Activated T-helper 1 cell treated with anti-CD3 and anti-CD28 coated beads, Interleukin-12 subunit alpha, Interleukin-12 subunit beta, Interleukin-2, Interleukin-4 antibody, amounts not matched to agents 30 ng/mL and 10 ng/mL and 1 ng/mL, durations not matched to agents 14 hours and 24 hours and 36 hours (primary cell): ENCODE measurements at regions not wholly inside any gene's neighbourhood (a gene's known extent, or its start where the extent isn't known, plus 50 kb on each side); places are given as distances from the start of the nearest gene placed in this dataset.
"Not testable (repeated sequence)": the region's sequence is repeated elsewhere in the genome, so short reads cannot be mapped to it uniquely, and the experiment has no call there.

Experiments
- DNase-seq: peaks from one replicate; pipeline ENCODE4 v3.0.0; 2021; ENCODE audit warnings: low spot score
- H3K27ac Mint-ChIP-seq: one replicate; pipeline ENCODE4 v1.8.0; 2021; ENCODE audit warnings: mild to moderate bottlenecking, mixed read lengths
- H3K27me3 Mint-ChIP-seq: one replicate; pipeline ENCODE4 v1.8.0; 2022; ENCODE audit warnings: mild to moderate bottlenecking, moderate library complexity, mixed read lengths; ENCODE audit not compliant: insufficient read depth
- H3K36me3 Mint-ChIP-seq: one replicate; pipeline ENCODE4 v1.8.0; 2021; ENCODE audit warnings: low read depth, mixed read lengths
- H3K4me1 Mint-ChIP-seq: one replicate; pipeline ENCODE4 v1.8.0; 2021; ENCODE audit warnings: low read depth, mixed read lengths
- H3K4me3 Mint-ChIP-seq: one replicate; pipeline ENCODE4 v1.8.0; 2021; ENCODE audit warnings: mild to moderate bottlenecking, moderate library complexity, mixed read lengths
- H3K9me3 Mint-ChIP-seq: one replicate; pipeline ENCODE4 v1.8.0; 2021; ENCODE audit warnings: mixed read lengths
- intact Hi-C: fragments of 100-400 bp; cut with micrococcal nuclease; formaldehyde crosslinking; loops from one replicate; pipeline ENCODE4 v1.15.1; 2024

- H3K27ac Mint-ChIP-seq: no peak overlapping the region
- H3K27me3 Mint-ChIP-seq: no peaks in the 10 kb centered on the region
- intact Hi-C loops: loop anchor here (10.0 kb wide), 1 partner anchor 942 kb away; no protein-coding TSS in a partner anchor
- no peak for DNase-seq
- no peak overlapping the region for H3K4me3 Mint-ChIP-seq
- H3K9me3 Mint-ChIP-seq: no peaks in the 10 kb centered on the region
- no peaks in the 10 kb centered on the region for H3K36me3 Mint-ChIP-seq
- H3K4me1 Mint-ChIP-seq: no peaks in the 10 kb centered on the region
Observed at GRCh38 chr2:71923143-71923525, 224.5 kb downstream of the CYP26B1 start.

GRCh38 chr2:71922499-71923142, 225.0 kb downstream of the CYP26B1 start:
- Mint-ChIP-seq H3K27me3 (no peaks in the 10 kb centered on the region), H3K27ac (no peak overlapping the region), H3K9me3 (no peaks in the 10 kb centered on the region), H3K36me3 (no peaks in the 10 kb centered on the region), H3K4me1 (no peaks in the 10 kb centered on the region), H3K4me3 (no peak overlapping the region)
- intact Hi-C loops: loop anchor here (10.0 kb wide), 1 partner anchor 942 kb away; no protein-coding TSS in a partner anchor
- DNase-seq: no peak

- DNase-seq: no peak
- H3K4me1 Mint-ChIP-seq: no peaks in the 10 kb centered on the region
- intact Hi-C loops: loop anchor here (10.0 kb wide), 1 partner anchor 943 kb away; no protein-coding TSS in a partner anchor
Observed at GRCh38 chr2:71922091-71922490, 225.6 kb downstream of the CYP26B1 start.

GRCh38 chr2:71920819-71921218, 226.8 kb downstream of the CYP26B1 start:
- not testable (repeated sequence) for H3K4me3 Mint-ChIP-seq, H3K9me3 Mint-ChIP-seq, H3K27ac Mint-ChIP-seq, H3K27me3 Mint-ChIP-seq, H3K36me3 Mint-ChIP-seq, H3K4me1 Mint-ChIP-seq, DNase-seq
- intact Hi-C loops: loop anchor here (10.0 kb wide), 1 partner anchor 944 kb away; no protein-coding TSS in a partner anchor

More at GRCh38 chr2:71922091-71922490, 225.6 kb downstream of the CYP26B1 start:
- H3K27ac Mint-ChIP-seq: no peak overlapping the region
- no peaks in the 10 kb centered on the region for H3K27me3 Mint-ChIP-seq
- no peaks in the 10 kb centered on the region for H3K36me3 Mint-ChIP-seq
- no peak overlapping the region for H3K4me3 Mint-ChIP-seq
- H3K9me3 Mint-ChIP-seq: no peaks in the 10 kb centered on the region

- H3K4me1 Mint-ChIP-seq: no peaks in the 10 kb centered on the region
- H3K9me3 Mint-ChIP-seq: no peaks in the 10 kb centered on the region
- DNase-seq: no peak
- H3K4me3 Mint-ChIP-seq: no peak overlapping the region
- H3K27me3 Mint-ChIP-seq: no peaks in the 10 kb centered on the region
- intact Hi-C loops: loop anchor here (10.0 kb wide), 1 partner anchor 945 kb away; no protein-coding TSS in a partner anchor
- no peak overlapping the region for H3K27ac Mint-ChIP-seq
- H3K36me3 Mint-ChIP-seq: no peaks in the 10 kb centered on the region
Observed at GRCh38 chr2:71919708-71920107, 228.0 kb downstream of the CYP26B1 start.

- no peak overlapping the region for H3K4me3 Mint-ChIP-seq
- intact Hi-C loops: no loop called here
- no peak for DNase-seq
- no peak overlapping the region for H3K27ac Mint-ChIP-seq
- peaks cover 8% of the 10 kb centered on the region for H3K9me3 Mint-ChIP-seq
- no peaks in the 10 kb centered on the region for H3K4me1 Mint-ChIP-seq
- H3K27me3 Mint-ChIP-seq: peaks cover 1% of the 10 kb centered on the region
- no peaks in the 10 kb centered on the region for H3K36me3 Mint-ChIP-seq
Observed at GRCh38 chr2:71910277-71910676, 237.4 kb downstream of the CYP26B1 start.

- Mint-ChIP-seq H3K4me3 (no peak overlapping the region), H3K27ac (no peak overlapping the region), H3K36me3 (no peaks in the 10 kb centered on the region), H3K27me3 (peaks cover 1% of the 10 kb centered on the region), H3K4me1 (no peaks in the 10 kb centered on the region), H3K9me3 (peaks cover 8% of the 10 kb centered on the region)
- no peak for DNase-seq
- intact Hi-C loops: no loop called here
Observed at GRCh38 chr2:71908798-71909197, 238.9 kb downstream of the CYP26B1 start.

- Mint-ChIP-seq H3K4me3 (no peak overlapping the region), H3K27me3 (peaks cover 1% of the 10 kb centered on the region)
- intact Hi-C loops: no loop called here
Observed at GRCh38 chr2:71907503-71907902, 240.2 kb downstream of the CYP26B1 start.

GRCh38 chr2:71906357-71906973, 241.2 kb downstream of the CYP26B1 start:
- Mint-ChIP-seq H3K36me3 (no peaks in the 10 kb centered on the region), H3K9me3 (peaks cover 8% of the 10 kb centered on the region), H3K27me3 (peaks cover 1% of the 10 kb centered on the region), H3K4me1 (no peaks in the 10 kb centered on the region), H3K4me3 (no peak overlapping the region), H3K27ac (no peak overlapping the region)
- intact Hi-C loops: no loop called here
- no peak for DNase-seq

More at GRCh38 chr2:71907503-71907902, 240.2 kb downstream of the CYP26B1 start:
- Mint-ChIP-seq H3K4me1 (no peaks in the 10 kb centered on the region), H3K36me3 (no peaks in the 10 kb centered on the region), H3K9me3 (peaks cover 8% of the 10 kb centered on the region), H3K27ac (no peak overlapping the region)
- DNase-seq: no peak

GRCh38 chr2:71905205-71905604, 242.5 kb downstream of the CYP26B1 start:
- H3K27me3 Mint-ChIP-seq: peaks cover 1% of the 10 kb centered on the region
- no peak for DNase-seq
- peaks cover 8% of the 10 kb centered on the region for H3K9me3 Mint-ChIP-seq
- no peaks in the 10 kb centered on the region for H3K4me1 Mint-ChIP-seq
- H3K27ac Mint-ChIP-seq: no peak overlapping the region
- no peaks in the 10 kb centered on the region for H3K36me3 Mint-ChIP-seq
- H3K4me3 Mint-ChIP-seq: no peak overlapping the region
- intact Hi-C loops: no loop called here

- Mint-ChIP-seq H3K27ac (no peak overlapping the region), H3K4me3 (no peak overlapping the region), H3K4me1 (no peaks in the 10 kb centered on the region), H3K36me3 (no peaks in the 10 kb centered on the region), H3K27me3 (peaks cover 1% of the 10 kb centered on the region), H3K9me3 (no peaks in the 10 kb centered on the region)
- no peak for DNase-seq
- intact Hi-C loops: no loop called here
Observed at GRCh38 chr2:71903841-71904240, 243.8 kb downstream of the CYP26B1 start.

- no peaks in the 10 kb centered on the region for H3K4me1 Mint-ChIP-seq
- no peak overlapping the region for H3K27ac Mint-ChIP-seq
- intact Hi-C loops: no loop called here
- no peaks in the 10 kb centered on the region for H3K36me3 Mint-ChIP-seq
- H3K4me3 Mint-ChIP-seq: no peak overlapping the region
- peaks cover 2% of the 10 kb centered on the region for H3K27me3 Mint-ChIP-seq
- H3K9me3 Mint-ChIP-seq: no peaks in the 10 kb centered on the region
- no peak for DNase-seq
Observed at GRCh38 chr2:71901466-71901865, 246.2 kb downstream of the CYP26B1 start.

- Mint-ChIP-seq H3K4me3 (no peak overlapping the region), H3K27me3 (peaks cover 2% of the 10 kb centered on the region), H3K4me1 (no peaks in the 10 kb centered on the region), H3K27ac (no peak overlapping the region), H3K36me3 (no peaks in the 10 kb centered on the region), H3K9me3 (no peaks in the 10 kb centered on the region)
- intact Hi-C loops: no loop called here
- no peak for DNase-seq
Observed at GRCh38 chr2:71898851-71899681, 248.6 kb downstream of the CYP26B1 start.
